ENCODE measurements at regions not wholly inside any gene's neighbourhood (a gene's known extent, or its start where the extent isn't known, plus 50 kb on each side); places are given as distances from the start of the nearest gene placed in this dataset.

GRCh38 chr9:84412654-84413053 lies 72.1 kb upstream of the SLC28A3 start:
- Histone ChIP-seq H3K4me3 (no peak overlapping the region), H3K9me3 (no peaks in the 10 kb centered on the region), H3K27me3 (no peaks in the 10 kb centered on the region), H3K36me3 (no peaks in the 10 kb centered on the region), H3K4me1 (no peaks in the 10 kb centered on the region), H3K27ac (replicated peaks in 1 of 4) (no peak overlapping the region)
- 86% methylated on average over 4 of the region's 4 CpGs for WGBS
- TF ChIP-seq CTCF (IDR thresholded peaks at IDR 0.05): no peak
- no peak for TF ChIP-seq POLR2A (IDR thresholded peaks at IDR 0.05; ENCODE audit: low read depth)
- no peak for TF ChIP-seq POLR2AphosphoS5 (IDR thresholded peaks at IDR 0.05)
- no peak for TF ChIP-seq EP300 (IDR thresholded peaks at IDR 0.05)
- DNase-seq (ENCODE audit: extremely low spot score): no peak
- intact Hi-C loops (cut with DNase I): no loop called here

GRCh38 chr9:84413301-84413700 lies 72.7 kb upstream of the SLC28A3 start:
- Histone ChIP-seq H3K27me3 (no peaks in the 10 kb centered on the region), H3K4me1 (no peaks in the 10 kb centered on the region), H3K36me3 (no peaks in the 10 kb centered on the region), H3K9me3 (no peaks in the 10 kb centered on the region), H3K4me3 (no peak overlapping the region), H3K27ac (replicated peaks in 1 of 4) (no peak overlapping the region)
- no peak for DNase-seq (ENCODE audit: extremely low spot score)
- 76% methylated on average over 3 of the region's 3 CpGs for WGBS
- intact Hi-C loops (cut with DNase I): no loop called here
- TF ChIP-seq EP300 (IDR thresholded peaks at IDR 0.05) (no peak), CTCF (IDR thresholded peaks at IDR 0.05) (no peak), POLR2A (IDR thresholded peaks at IDR 0.05; ENCODE audit: low read depth) (no peak), POLR2AphosphoS5 (IDR thresholded peaks at IDR 0.05) (no peak)

GRCh38 chr9:84419031-84419602 lies 78.6 kb upstream of the SLC28A3 start:
- Histone ChIP-seq H3K36me3 (no peaks in the 10 kb centered on the region), H3K27me3 (peaks cover 0 to 3% (median 0%) of the 10 kb centered on the region in 4 donors), H3K4me1 (no peaks in the 10 kb centered on the region), H3K27ac (replicated peaks in 1 of 4) (no peak overlapping the region), H3K9me3 (peaks cover 0 to 11% (median 0%) of the 10 kb centered on the region in 4 donors), H3K4me3 (no peak overlapping the region)
- WGBS: 33% methylated on average over 2 of the region's 2 CpGs
- no peak for DNase-seq (ENCODE audit: extremely low spot score)
- TF ChIP-seq CTCF (IDR thresholded peaks at IDR 0.05): no peak
- intact Hi-C loops (cut with DNase I): no loop called here

GRCh38 chr9:84424931-84425330 lies 84.4 kb upstream of the SLC28A3 start:
- no peaks in the 10 kb centered on the region for H3K36me3 ChIP-seq
- TF ChIP-seq EP300 (IDR thresholded peaks at IDR 0.05): no peak
- no peak for TF ChIP-seq POLR2AphosphoS5 (IDR thresholded peaks at IDR 0.05)
- no peak for TF ChIP-seq CTCF (IDR thresholded peaks at IDR 0.05)
- no peak for TF ChIP-seq POLR2A (IDR thresholded peaks at IDR 0.05; ENCODE audit: low read depth)
- no peak overlapping the region for H3K27ac ChIP-seq (replicated peaks in 1 of 4)
- peaks cover 0 to 3% (median 0%) of the 10 kb centered on the region in 4 donors for H3K27me3 ChIP-seq
- DNase-seq (ENCODE audit: extremely low spot score): no peak
- intact Hi-C loops (cut with DNase I): no loop called here
- H3K4me3 ChIP-seq: no peak overlapping the region
- H3K9me3 ChIP-seq: peaks cover 0 to 16% (median 0%) of the 10 kb centered on the region in 4 donors
- H3K4me1 ChIP-seq: no peaks in the 10 kb centered on the region
- 95% methylated on average over 2 of the region's 2 CpGs for WGBS

GRCh38 chr9:84432746-84433145 lies 92.2 kb upstream of the SLC28A3 start:
- H3K4me1 ChIP-seq: peaks cover 0 to 6% (median 0%) of the 10 kb centered on the region in 4 donors
- no peak for DNase-seq (ENCODE audit: extremely low spot score)
- H3K27me3 ChIP-seq: no peaks in the 10 kb centered on the region
- no peak overlapping the region for H3K27ac ChIP-seq (replicated peaks in 1 of 4)
- no peak for TF ChIP-seq CTCF (IDR thresholded peaks at IDR 0.05)
- no peak for TF ChIP-seq POLR2A (IDR thresholded peaks at IDR 0.05; ENCODE audit: low read depth)
- no peak for TF ChIP-seq EP300 (IDR thresholded peaks at IDR 0.05)
- TF ChIP-seq POLR2AphosphoS5 (IDR thresholded peaks at IDR 0.05): no peak
- H3K9me3 ChIP-seq: no peaks in the 10 kb centered on the region
- no peaks in the 10 kb centered on the region for H3K36me3 ChIP-seq
- WGBS: 67% methylated on average over 1 of the region's 1 CpG
- no peak overlapping the region for H3K4me3 ChIP-seq
- intact Hi-C loops (cut with DNase I): no loop called here

All from esophagus muscularis mucosa (tissue), 4 donors.